IMR-90 (cell line): ENCODE measurements at regions not wholly inside any gene's neighbourhood (a gene's known extent, or its start where the extent isn't known, plus 50 kb on each side); places are given as distances from the start of the nearest gene placed in this dataset.

Source experiments
- BHLHE40 ChIP-seq: fragments of 150-350 bp; IDR thresholded peaks from 2 replicates; pipeline ENCODE4 v1.6.1; 2016; ENCODE audit warnings: mild to moderate bottlenecking, low read depth, low read length
- CEBPB ChIP-seq: IDR thresholded peaks from 2 replicates; pipeline ENCODE4 v1.6.1; 2012; ENCODE audit warnings: low read depth, low read length, improper control_type of control experiment
- CHD1 ChIP-seq: IDR thresholded peaks from 2 replicates; pipeline ENCODE4 v1.6.1; 2012; ENCODE audit warnings: low read depth, low read length, improper control_type of control experiment
- ELK1 ChIP-seq: fragments of 150-350 bp; IDR thresholded peaks from 2 replicates; pipeline ENCODE4 v1.6.1; 2016; ENCODE audit warnings: low read depth, mild to moderate bottlenecking, low read length, moderate library complexity, borderline replicate concordance
- FOS ChIP-seq: fragments of 150-350 bp; IDR thresholded peaks from 2 replicates; pipeline ENCODE4 v1.6.1; 2016; ENCODE audit warnings: low read depth, low read length
- MAFK ChIP-seq: IDR thresholded peaks from 2 replicates; pipeline ENCODE4 v1.6.1; 2012; ENCODE audit warnings: low read depth, low read length, improper control_type of control experiment
- MXI1 ChIP-seq: IDR thresholded peaks from 2 replicates; pipeline ENCODE4 v1.6.1; 2012; ENCODE audit warnings: low read depth, mild to moderate bottlenecking, low read length, moderate library complexity, borderline replicate concordance
- POLR2A ChIP-seq: IDR thresholded peaks from 2 replicates; pipeline ENCODE4 v1.6.1; 2012; ENCODE audit warnings: mild to moderate bottlenecking, low read depth, low read length
- RAD21 ChIP-seq: IDR thresholded peaks from 2 replicates; pipeline ENCODE4 v1.6.1; 2012; ENCODE audit warnings: low read length, improper control_type of control experiment
- RCOR1 ChIP-seq: IDR thresholded peaks from 2 replicates; pipeline ENCODE4 v1.6.1; 2012; ENCODE audit warnings: mild to moderate bottlenecking, low read length, improper control_type of control experiment; ENCODE audit not compliant: insufficient replicate concordance
- RFX5 ChIP-seq: IDR thresholded peaks from 2 replicates; pipeline ENCODE4 v1.8.0; 2012; ENCODE audit warnings: low read depth, mild to moderate bottlenecking, low read length, moderate library complexity
- SMC3 ChIP-seq: fragments of 150-350 bp; IDR thresholded peaks from 2 replicates; pipeline ENCODE4 v1.6.1; 2016; ENCODE audit warnings: low read depth, mild to moderate bottlenecking, antibody characterized with exemption, low read length, moderate library complexity
- TF ChIP-seq, protein P1 (sequence below): conservative IDR thresholded peaks from 2 replicates; pipeline ENCODE4 v1.5.1; 2012; ENCODE audit warnings: mild to moderate bottlenecking, low read depth, low read length, improper control_type of control experiment
- TF ChIP-seq, protein P2 (sequence below): fragments of 150-350 bp; IDR thresholded peaks from 2 replicates; pipeline ENCODE4 v1.6.1; 2017; ENCODE audit warnings: mild to moderate bottlenecking, antibody characterized with exemption, low read length, low read depth

- TF ChIP-seq, protein P1, sequence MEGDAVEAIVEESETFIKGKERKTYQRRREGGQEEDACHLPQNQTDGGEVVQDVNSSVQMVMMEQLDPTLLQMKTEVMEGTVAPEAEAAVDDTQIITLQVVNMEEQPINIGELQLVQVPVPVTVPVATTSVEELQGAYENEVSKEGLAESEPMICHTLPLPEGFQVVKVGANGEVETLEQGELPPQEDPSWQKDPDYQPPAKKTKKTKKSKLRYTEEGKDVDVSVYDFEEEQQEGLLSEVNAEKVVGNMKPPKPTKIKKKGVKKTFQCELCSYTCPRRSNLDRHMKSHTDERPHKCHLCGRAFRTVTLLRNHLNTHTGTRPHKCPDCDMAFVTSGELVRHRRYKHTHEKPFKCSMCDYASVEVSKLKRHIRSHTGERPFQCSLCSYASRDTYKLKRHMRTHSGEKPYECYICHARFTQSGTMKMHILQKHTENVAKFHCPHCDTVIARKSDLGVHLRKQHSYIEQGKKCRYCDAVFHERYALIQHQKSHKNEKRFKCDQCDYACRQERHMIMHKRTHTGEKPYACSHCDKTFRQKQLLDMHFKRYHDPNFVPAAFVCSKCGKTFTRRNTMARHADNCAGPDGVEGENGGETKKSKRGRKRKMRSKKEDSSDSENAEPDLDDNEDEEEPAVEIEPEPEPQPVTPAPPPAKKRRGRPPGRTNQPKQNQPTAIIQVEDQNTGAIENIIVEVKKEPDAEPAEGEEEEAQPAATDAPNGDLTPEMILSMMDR, result no peak
- TF ChIP-seq RFX5 (no peak), POLR2A (no peak), BHLHE40 (no peak), SMC3 (no peak), RAD21 (no peak), MXI1 (no peak), FOS (no peak), MAFK (no peak), CEBPB (no peak), RCOR1 (no peak), CHD1 (no peak), ELK1 (no peak)
- TF ChIP-seq, protein P2, sequence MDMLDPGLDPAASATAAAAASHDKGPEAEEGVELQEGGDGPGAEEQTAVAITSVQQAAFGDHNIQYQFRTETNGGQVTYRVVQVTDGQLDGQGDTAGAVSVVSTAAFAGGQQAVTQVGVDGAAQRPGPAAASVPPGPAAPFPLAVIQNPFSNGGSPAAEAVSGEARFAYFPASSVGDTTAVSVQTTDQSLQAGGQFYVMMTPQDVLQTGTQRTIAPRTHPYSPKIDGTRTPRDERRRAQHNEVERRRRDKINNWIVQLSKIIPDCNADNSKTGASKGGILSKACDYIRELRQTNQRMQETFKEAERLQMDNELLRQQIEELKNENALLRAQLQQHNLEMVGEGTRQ, result no peak
Observed at GRCh38 chr12:34302131-34302885, 280.0 kb downstream of the ALG10 start.
